ENCODE measurements at regions not wholly inside any gene's neighbourhood (a gene's known extent, or its start where the extent isn't known, plus 50 kb on each side); places are given as distances from the start of the nearest gene placed in this dataset.

DNA sequence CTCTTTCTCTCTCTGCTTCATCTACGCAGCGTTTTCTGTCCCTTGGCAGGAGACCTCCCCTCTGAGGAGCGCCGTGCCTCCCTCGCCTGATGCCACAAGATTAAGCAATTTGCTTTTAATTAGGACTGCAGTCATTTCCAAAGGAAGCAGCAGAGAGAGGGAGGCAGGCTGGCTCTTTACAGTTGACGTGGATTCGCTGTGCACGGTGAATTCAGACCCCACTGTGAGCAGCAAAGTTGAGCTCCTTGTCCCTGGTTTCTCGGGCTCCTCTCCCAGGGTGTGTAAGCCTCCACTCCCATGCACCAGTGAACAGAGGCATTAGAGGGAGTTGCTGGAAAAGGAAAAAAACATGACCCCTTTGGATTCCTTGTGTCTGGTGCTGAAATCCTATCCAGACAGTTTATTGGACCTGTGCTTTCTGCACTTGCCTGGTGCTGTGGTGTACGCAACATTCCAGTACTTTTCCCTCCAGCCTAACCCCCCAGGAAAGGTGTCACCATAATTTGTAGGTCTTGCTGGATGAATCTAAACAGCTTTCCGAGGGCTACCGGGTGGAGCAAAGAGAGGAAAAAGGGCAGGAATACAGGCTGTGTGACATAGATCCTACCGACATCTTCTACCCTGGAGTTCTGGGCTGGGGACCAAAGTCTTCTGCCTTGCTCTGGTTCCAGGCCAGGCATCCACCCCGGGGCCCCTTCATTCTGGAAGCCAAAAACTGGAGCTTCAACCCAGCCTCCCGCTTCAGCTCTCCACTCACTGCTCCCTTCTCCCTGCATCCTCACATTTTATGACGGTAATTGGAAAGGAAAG is 171.0 kb downstream of the MAF start:
- no peak overlapping the region for H3K14ac ChIP-seq (ENCODE audit: insufficient read length)
- no peak overlapping the region for H3K4ac ChIP-seq (replicated peaks; ENCODE audit: insufficient read length, low read depth, low read length)
- no peak overlapping the region for H4K91ac ChIP-seq (replicated peaks; ENCODE audit: insufficient read length, low read length)
- H3K9ac ChIP-seq (replicated peaks in 1 of 4; ENCODE audit: extremely low read depth in 1 of 4, low read depth in 3 of 4, low read length in 3 of 4): no peak overlapping the region
- no peak overlapping the region for H3K27ac ChIP-seq (ENCODE audit: low read depth, low read length)
- no peaks in the 10 kb centered on the region for H3K79me2 ChIP-seq (ENCODE audit: control insufficient read depth in 1 of 2, insufficient read depth in 2 of 2, low read length in 2 of 2)
- H3K56ac ChIP-seq (replicated peaks; ENCODE audit: insufficient read length, low read depth, low read length): no peak overlapping the region
- peak overlapping the region; percentile 58; the same call in 1 of the 2 replicates for H2AFZ ChIP-seq (ENCODE audit: low read length)
- FAIRE-seq (no peak), DNase-seq (ENCODE audit: low read depth in 1 of 2, low spot score in 2 of 2) (no peak)
- POLR2A ChIA-PET (ENCODE audit: partially characterized antibody): interaction anchor here (1.2 to 2.1 kb wide), 2 partner anchors 9 to 340 kb away, joined by 3 to 6 read pairs; no protein-coding TSS in a partner anchor
- no peak overlapping the region for H2BK12ac ChIP-seq (ENCODE audit: low read depth, low read length)
- no peaks in the 10 kb centered on the region for H3K23me2 ChIP-seq (ENCODE audit: low read depth, low read length)
- no peak overlapping the region for H4K5ac ChIP-seq (ENCODE audit: insufficient read length, low read depth, low read length)
- H3K18ac ChIP-seq (ENCODE audit: extremely low read depth, low read length): no peak overlapping the region
- H4K8ac ChIP-seq (ENCODE audit: extremely low read depth, insufficient read depth, low read length): no peak overlapping the region
- H3K4me1 ChIP-seq (replicated peaks in 1 of 4; ENCODE audit: control insufficient read depth in 3 of 4, insufficient read depth in 4 of 4, low read length in 3 of 4): peaks cover 0 to 10% (median 1%) of the 10 kb centered on the region in 4 experiments; a peak in 4 of 7 replicates
- H2AK5ac ChIP-seq (ENCODE audit: low read depth, low read length): no peak overlapping the region
- no peak overlapping the region; the same call in 1 of the 2 replicates for H2BK15ac ChIP-seq (ENCODE audit: low read length)
- CTCF ChIA-PET (ENCODE audit: partially characterized antibody): interaction anchor here (0.6 to 1.2 kb wide), 5 partner anchors 95 to 1098 kb away, joined by 3 read pairs; no protein-coding TSS in a partner anchor
- no peak overlapping the region for H2BK5ac ChIP-seq (ENCODE audit: low read depth, low read length)
- H3K9me3 ChIP-seq (ENCODE audit: insufficient read depth in 2 of 2, low read depth in 1 of 2, low read length in 1 of 2): no peaks in the 10 kb centered on the region
- no peak overlapping the region for H2BK20ac ChIP-seq (ENCODE audit: low read length)
- H2BK120ac ChIP-seq (replicated peaks; ENCODE audit: low read depth, low read length): no peak overlapping the region
- H3K4me3 ChIP-seq (ENCODE audit: extremely low read depth in 1 of 4, insufficient read depth in 2 of 4, low read depth in 3 of 4, low read length in 4 of 4): no peak overlapping the region
- H3K27me3 ChIP-seq (replicated peaks in 1 of 4; ENCODE audit: control insufficient read depth in 3 of 4, extremely low read depth in 1 of 4, insufficient read depth in 3 of 4, low read length in 3 of 4): no peaks in the 10 kb centered on the region; a peak in 2 of 7 replicates
- no peak overlapping the region for H3K23ac ChIP-seq (ENCODE audit: insufficient read length)
- no peaks in the 10 kb centered on the region for H4K20me1 ChIP-seq (replicated peaks in 1 of 2; ENCODE audit: control insufficient read depth in 1 of 2, insufficient read depth in 2 of 2, low read length in 2 of 2)
- no peaks in the 10 kb centered on the region for H3K36me3 ChIP-seq (ENCODE audit: control insufficient read depth in 2 of 4, insufficient read depth in 4 of 4, low read length in 3 of 4)
- no peak overlapping the region for H3K4me2 ChIP-seq (ENCODE audit: insufficient read depth in 1 of 2, low read depth in 2 of 2, low read length in 2 of 2)
- H3K79me1 ChIP-seq (ENCODE audit: low read depth, low read length): no peaks in the 10 kb centered on the region
- WGBS, 2 experiments (ENCODE audit: extremely low coverage in 1 of 2, insufficient coverage in 1 of 2, insufficient read length in 1 of 2, insufficient replicate concordance in 2 of 2, low coverage in 1 of 2, low lambda C conversion rate in 2 of 2, missing lambda C conversion rate in 1 of 2): 78% methylated on average over 14 of the region's 16 CpGs; no CpG with 5 or more reads in 1 of the 2 experiments
- TF ChIP-seq POLR2A (IDR thresholded peaks at IDR 0.05; ENCODE audit: control extremely low read depth in 1 of 2, low read depth in 2 of 2, low read length in 2 of 2) (no peak), POU5F1 (IDR thresholded peaks at IDR 0.05; ENCODE audit: low read depth, low read length) (no peak), TAF7 (optimal IDR thresholded peaks at IDR 0.05; ENCODE audit: borderline replicate concordance, low read depth, low read length) (no peak), RFX5 (IDR thresholded peaks at IDR 0.05; ENCODE audit: borderline replicate concordance, low read depth, low read length) (no peak), GTF2F1 (IDR thresholded peaks at IDR 0.05; ENCODE audit: borderline replicate concordance, low read depth, low read length) (no peak), CHD2 (IDR thresholded peaks at IDR 0.05; ENCODE audit: low read length) (no peak), HDAC6 (IDR thresholded peaks at IDR 0.05; ENCODE audit: low read depth, low read length) (no peak), TBP (IDR thresholded peaks at IDR 0.05; ENCODE audit: low read depth, low read length) (no peak), EGR1 (IDR thresholded peaks at IDR 0.05; ENCODE audit: borderline replicate concordance, low read depth, low read length) (no peak), CTBP2 (IDR thresholded peaks at IDR 0.05; ENCODE audit: borderline replicate concordance, insufficient read depth, insufficient read length, low read length) (no peak), CBX8 (IDR thresholded peaks at IDR 0.05; ENCODE audit: borderline replicate concordance, low read depth, low read length) (no peak), BACH1 (IDR thresholded peaks at IDR 0.05; ENCODE audit: low read length) (no peak), BRCA1 (IDR thresholded peaks at IDR 0.05; ENCODE audit: low read depth, low read length) (no peak), SIRT6 (IDR thresholded peaks at IDR 0.05; ENCODE audit: low read length) (no peak)

Data from H1 (cell line).